Lung (tissue), 11 donors: ENCODE measurements at regions not wholly inside any gene's neighbourhood (a gene's known extent, or its start where the extent isn't known, plus 50 kb on each side); places are given as distances from the start of the nearest gene placed in this dataset.

Source experiments
- ATAC-seq: fragments of 200-7000 bp; cut with Tn5 transposase; one replicate; pipeline ENCODE4 v1.9.1; 2020; ENCODE audit warnings: moderate number of reproducible peaks; ENCODE audit not compliant: insufficient read depth, low FRiP score
- DNase-seq, 3 donors: peaks; one replicate each; pipeline ENCODE4 v3.0.0-alpha.2; 2013 to 2017
- H3K27ac ChIP-seq, 2 donors: one replicate each; pipeline ENCODE4 v1.5.1; 2013; ENCODE audit warnings: mild to moderate bottlenecking in 2 of 2, moderate library complexity in 2 of 2, control low read depth in 1 of 2, inconsistent platforms in 1 of 2, low read depth in 1 of 2, low read length in 1 of 2
- H3K27me3 ChIP-seq, 3 donors: one replicate each; pipeline ENCODE4 v1.5.1; 2013; ENCODE audit warnings: low read length in 2 of 3; ENCODE audit not compliant: control insufficient read depth in 3 of 3, insufficient read depth in 3 of 3
- H3K36me3 ChIP-seq, 4 donors: one replicate each; pipeline ENCODE4 v1.5.1; 2013; ENCODE audit warnings: low read length in 4 of 4, mild to moderate bottlenecking in 1 of 4, moderate library complexity in 1 of 4; ENCODE audit not compliant: control insufficient read depth in 4 of 4, insufficient read depth in 4 of 4
- H3K4me1 ChIP-seq, 5 donors: one replicate each; pipeline ENCODE4 v1.5.1; 2013; ENCODE audit warnings: low read length in 5 of 5, mild to moderate bottlenecking in 2 of 5, moderate library complexity in 1 of 5; ENCODE audit not compliant: control insufficient read depth in 5 of 5, insufficient read depth in 5 of 5
- H3K4me3 ChIP-seq: one replicate; pipeline ENCODE4 v1.5.1; 2013; ENCODE audit warnings: mild to moderate bottlenecking, control low read depth, moderate library complexity
- H3K9ac ChIP-seq, 2 donors: one replicate each; pipeline ENCODE4 v1.5.1; 2013; ENCODE audit warnings: low read length in 2 of 2, control low read depth in 1 of 2; ENCODE audit not compliant: insufficient read depth in 1 of 2
- H3K9me3 ChIP-seq, 4 donors: one replicate each; pipeline ENCODE4 v1.5.1; 2013; ENCODE audit warnings: low read length in 3 of 4, mild to moderate bottlenecking in 1 of 4, moderate library complexity in 1 of 4; ENCODE audit not compliant: control insufficient read depth in 4 of 4, insufficient read depth in 3 of 4
- CTCF ChIP-seq: IDR thresholded peaks from 2 replicates; pipeline ENCODE4 v1.5.1; 2012; ENCODE audit warnings: mild to moderate bottlenecking; ENCODE audit errors: control extremely low read depth, extremely low read depth
- WGBS, 2 donors: extraction: QIAGEN DNeasy Blood & Tissue Kit; methylation state at CpG; one replicate each; pipeline ENCODE4 v1.1.7; 2013; 5-methylcytosine and 5-hydroxymethylcytosine counted together
- donor health status: control.
- donor health status: control.
- donor health status: Bipolar disorder and iron deficiency.
- donor health status: healthy.
- donor health status: DM: yes; HTN: yes; CAD: no.

- Histone ChIP-seq H3K27ac (no peak overlapping the region), H3K4me1 (peaks cover 0 to 26% (median 0%) of the 10 kb centered on the region in 5 donors), H3K9me3 (no peaks in the 10 kb centered on the region), H3K27me3 (no peaks in the 10 kb centered on the region), H3K9ac (no peak overlapping the region), H3K36me3 (no peaks in the 10 kb centered on the region), H3K4me3 (no peak overlapping the region)
- TF ChIP-seq CTCF: no peak
- ATAC-seq: no peak
- 76 to 77% methylated on average over 5 of the region's 5 CpGs for WGBS, 2 donors
- no peak for DNase-seq
These were observed 309.0 kb upstream of the MEIS1 start for GRCh38 chr2:66125951-66126350.

- Histone ChIP-seq H3K9me3 (peaks cover 0 to 5% (median 0%) of the 10 kb centered on the region in 4 donors), H3K9ac (no peak overlapping the region), H3K27me3 (no peaks in the 10 kb centered on the region), H3K4me3 (no peak overlapping the region), H3K36me3 (no peaks in the 10 kb centered on the region), H3K27ac (no peak overlapping the region), H3K4me1 (peaks cover 0 to 26% (median 0%) of the 10 kb centered on the region in 5 donors)
- WGBS, 2 donors: 70 to 77% methylated on average over 2 of the region's 2 CpGs
- TF ChIP-seq CTCF: no peak
- peak; percentile 68 to 98 (median 96) for DNase-seq
- no peak for ATAC-seq
These were observed 312.4 kb upstream of the MEIS1 start for GRCh38 chr2:66122516-66122915.

- Histone ChIP-seq H3K27ac (no peak overlapping the region), H3K36me3 (no peaks in the 10 kb centered on the region), H3K4me1 (peaks cover 0 to 26% (median 0%) of the 10 kb centered on the region in 5 donors), H3K9me3 (peaks cover 0 to 5% (median 0%) of the 10 kb centered on the region in 4 donors), H3K9ac (no peak overlapping the region), H3K4me3 (no peak overlapping the region), H3K27me3 (no peaks in the 10 kb centered on the region)
- WGBS, 2 donors: 72 to 73% methylated on average over 3 of the region's 3 CpGs
- DNase-seq (peak in 1 of 3 donors; percentile 20), ATAC-seq (no peak)
- TF ChIP-seq CTCF: no peak
These were observed 313.0 kb upstream of the MEIS1 start for GRCh38 chr2:66121946-66122345.

- H3K9ac ChIP-seq: no peak overlapping the region
- no peaks in the 10 kb centered on the region for H3K36me3 ChIP-seq
- 73 to 82% methylated on average over 2 of the region's 2 CpGs for WGBS, 2 donors
- peaks cover 0 to 5% (median 0%) of the 10 kb centered on the region in 4 donors for H3K9me3 ChIP-seq
- H3K27ac ChIP-seq: no peak overlapping the region
- no peak for ATAC-seq
- no peak overlapping the region for H3K4me3 ChIP-seq
- peaks cover 0 to 11% (median 0%) of the 10 kb centered on the region in 5 donors for H3K4me1 ChIP-seq
- DNase-seq: no peak
- H3K27me3 ChIP-seq: no peaks in the 10 kb centered on the region
- TF ChIP-seq CTCF: no peak
These were observed 320.8 kb upstream of the MEIS1 start for GRCh38 chr2:66113988-66114625.
